CD14-positive monocyte (primary cell): ENCODE measurements at regions not wholly inside any gene's neighbourhood (a gene's known extent, or its start where the extent isn't known, plus 50 kb on each side); places are given as distances from the start of the nearest gene placed in this dataset.

Experiments
- DNase-seq, 3 donors: peaks; one replicate each; pipeline ENCODE4 v3.0.0-alpha.2; 2011 to 2022
- H2AFZ ChIP-seq: 2 replicates; pipeline ENCODE4 v1.6.0; 2012; ENCODE audit warnings: mild to moderate bottlenecking, low read depth, low read length, inconsistent platforms; ENCODE audit not compliant: insufficient read depth, poor library complexity, severe bottlenecking
- H3K27ac ChIP-seq, 2 donors: 1 replicate in 1 of 2; 2 replicates in 1 of 2; pipeline ENCODE4 v1.5.1; 2012 to 2013; ENCODE audit warnings: low read length in 2 of 2, control low read depth in 1 of 2, inconsistent platforms in 1 of 2, low read depth in 1 of 2, mild to moderate bottlenecking in 1 of 2
- H3K27me3 ChIP-seq, 2 donors: one replicate each; pipeline versions ENCODE4 v1.6.0 to v1.6.1; 2011 to 2013; ENCODE audit warnings: low read length in 2 of 2; ENCODE audit not compliant: control insufficient read depth in 2 of 2, insufficient read depth in 2 of 2
- H3K36me3 ChIP-seq, 2 donors: replicated peaks in 1 of 2; 1 replicate in 1 of 2; 2 replicates in 1 of 2; pipeline versions ENCODE4 v1.5.1 to v1.6.1; 2012 to 2013; ENCODE audit warnings: low read length in 2 of 2, control low read depth in 1 of 2, inconsistent platforms in 1 of 2, mild to moderate bottlenecking in 1 of 2; ENCODE audit not compliant: insufficient read depth in 2 of 2, control insufficient read depth in 1 of 2
- H3K4me1 ChIP-seq, 2 donors: 1 replicate in 1 of 2; 2 replicates in 1 of 2; pipeline versions ENCODE4 v1.5.1 to v1.6.1; 2012 to 2013; ENCODE audit warnings: low read length in 2 of 2, control low read depth in 1 of 2, inconsistent platforms in 1 of 2, mild to moderate bottlenecking in 1 of 2, moderate library complexity in 1 of 2; ENCODE audit not compliant: insufficient read depth in 2 of 2, control insufficient read depth in 1 of 2
- H3K4me2 ChIP-seq: replicated peaks from 2 replicates; pipeline ENCODE3; 2012; ENCODE audit warnings: low read length, moderate library complexity, mild to moderate bottlenecking; ENCODE audit not compliant: poor library complexity, severe bottlenecking; ENCODE audit errors: extremely low read depth
- H3K4me3 ChIP-seq, 3 experiments: fragments of 200-600 bp in 1 of 3; sonication (generic) in 1 of 3; replicated peaks in 1 of 3; 1 replicate in 2 of 3; 2 replicates in 1 of 3; pipeline ENCODE4 v1.5.1; 2011 to 2013; ENCODE audit warnings: low read length in 3 of 3, mild to moderate bottlenecking in 3 of 3, control low read depth in 2 of 3, low read depth in 2 of 3, inconsistent platforms in 1 of 3, moderate library complexity in 1 of 3
- H3K79me2 ChIP-seq: 2 replicates; pipeline ENCODE4 v1.6.0; 2012; ENCODE audit warnings: mild to moderate bottlenecking, control low read depth, inconsistent platforms, low read length, moderate library complexity; ENCODE audit not compliant: insufficient read depth
- H3K9ac ChIP-seq: 2 replicates; pipeline ENCODE4 v1.6.0; 2017; ENCODE audit warnings: low read length, mild to moderate bottlenecking; ENCODE audit not compliant: insufficient read depth, poor library complexity, severe bottlenecking
- H3K9me3 ChIP-seq, 2 donors: replicated peaks in 1 of 2; 1 replicate in 1 of 2; 2 replicates in 1 of 2; pipeline versions ENCODE4 v1.5.1 to v1.6.1; 2012 to 2013; ENCODE audit warnings: low read length in 2 of 2, control low read depth in 1 of 2; ENCODE audit not compliant: control insufficient read depth in 1 of 2, insufficient read depth in 1 of 2
- H4K20me1 ChIP-seq: 2 replicates; pipeline ENCODE4 v1.6.0; 2012; ENCODE audit warnings: mild to moderate bottlenecking, low read length, control low read depth, moderate library complexity; ENCODE audit not compliant: insufficient read depth
- H3K27ac Mint-ChIP-seq, 7 donors: one replicate each; pipeline ENCODE4 v1.8.0; 2020; ENCODE audit warnings: mild to moderate bottlenecking in 7 of 7, mixed read lengths in 7 of 7, moderate library complexity in 6 of 7, inconsistent platforms in 2 of 7
- H3K27me3 Mint-ChIP-seq, 3 donors: one replicate each; pipeline ENCODE4 v1.8.0; 2021 to 2022; ENCODE audit warnings: low read depth in 3 of 3, mild to moderate bottlenecking in 3 of 3, mixed read lengths in 3 of 3, moderate library complexity in 3 of 3, inconsistent platforms in 1 of 3
- H3K36me3 Mint-ChIP-seq, 2 donors: one replicate each; pipeline ENCODE4 v1.8.0; 2020; ENCODE audit warnings: mixed read lengths in 2 of 2, inconsistent platforms in 1 of 2, mild to moderate bottlenecking in 1 of 2
- H3K4me1 Mint-ChIP-seq: one replicate; pipeline ENCODE4 v1.8.0; 2020; ENCODE audit warnings: mild to moderate bottlenecking, mixed read lengths
- H3K4me3 Mint-ChIP-seq, 2 donors: one replicate each; pipeline ENCODE4 v1.8.0; 2020; ENCODE audit warnings: mild to moderate bottlenecking in 2 of 2, mixed read lengths in 2 of 2, moderate library complexity in 1 of 2
- H3K9me3 Mint-ChIP-seq, 7 donors: one replicate each; pipeline ENCODE4 v1.8.0; 2020 to 2022; ENCODE audit warnings: mixed read lengths in 7 of 7, mild to moderate bottlenecking in 6 of 7, moderate library complexity in 6 of 7, inconsistent platforms in 2 of 7
- WGBS: methylation state at CpG from one replicate; pipeline ENCODE4 v1.1.5; 2013; ENCODE audit warnings: missing lambda C conversion rate; ENCODE audit not compliant: insufficient coverage; 5-methylcytosine and 5-hydroxymethylcytosine counted together
- intact Hi-C, 2 donors: fragments of 100-400 bp; cut with micrococcal nuclease; formaldehyde crosslinking; loops; one replicate each; pipeline versions ENCODE4 v1.15.0 to v1.15.1; 2023
- TF ChIP-seq, protein P1 (sequence below): fragments of 200-600 bp; IDR thresholded peaks from one replicate; pipeline ENCODE4 v1.8.0; 2022; ENCODE audit warnings: antibody characterized with exemption, mild to moderate bottlenecking

DNA sequence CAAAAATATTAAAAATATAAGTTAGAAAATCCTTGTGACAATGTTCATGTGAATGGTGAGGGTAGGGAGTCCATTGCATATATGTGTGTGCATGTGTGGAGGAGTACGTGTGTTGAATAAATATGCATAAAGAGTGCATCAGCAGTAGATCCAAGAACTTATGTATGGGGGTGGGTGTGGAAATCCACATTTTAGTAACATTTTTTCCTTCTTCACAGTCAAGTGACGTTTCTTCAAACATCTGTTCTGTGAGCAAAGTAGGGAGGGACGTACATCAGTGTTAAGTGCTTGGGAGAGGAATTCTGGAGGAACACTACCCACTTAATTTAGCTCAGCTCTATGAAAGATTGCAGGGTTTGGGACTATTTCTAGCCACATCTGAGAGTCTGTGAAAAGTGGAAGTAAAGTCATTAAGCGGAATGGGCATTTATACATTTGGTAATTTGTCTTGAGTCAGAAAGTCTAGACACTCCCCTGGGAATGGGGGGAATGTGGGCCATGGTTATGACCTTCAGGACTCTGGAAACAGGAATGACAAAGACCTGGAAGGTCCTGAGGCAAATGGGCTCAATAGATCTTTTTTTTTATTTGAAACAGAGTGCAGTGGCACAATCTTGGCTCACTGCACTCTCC is 156.4 kb upstream of the PLXNC1 start:
- DNase-seq = no peak
- Mint-ChIP-seq H3K36me3 (no peaks in the 10 kb centered on the region), H3K4me1 (no peaks in the 10 kb centered on the region), H3K27me3 (no peaks in the 10 kb centered on the region), H3K9me3 (no peaks in the 10 kb centered on the region), H3K4me3 (no peak overlapping the region), H3K27ac (no peak overlapping the region)
- Histone ChIP-seq H3K36me3 (no peaks in the 10 kb centered on the region), H3K4me1 (no peaks in the 10 kb centered on the region), H3K79me2 (no peaks in the 10 kb centered on the region), H3K27me3 (no peaks in the 10 kb centered on the region), H3K4me2 (no peak overlapping the region), H3K9ac (no peak overlapping the region), H3K27ac (no peak overlapping the region), H3K9me3 (no peaks in the 10 kb centered on the region), H2AFZ (no peak overlapping the region), H3K4me3 (no peak overlapping the region), H4K20me1 (no peaks in the 10 kb centered on the region)
- intact Hi-C loops = no loop called here
- TF ChIP-seq, protein P1, sequence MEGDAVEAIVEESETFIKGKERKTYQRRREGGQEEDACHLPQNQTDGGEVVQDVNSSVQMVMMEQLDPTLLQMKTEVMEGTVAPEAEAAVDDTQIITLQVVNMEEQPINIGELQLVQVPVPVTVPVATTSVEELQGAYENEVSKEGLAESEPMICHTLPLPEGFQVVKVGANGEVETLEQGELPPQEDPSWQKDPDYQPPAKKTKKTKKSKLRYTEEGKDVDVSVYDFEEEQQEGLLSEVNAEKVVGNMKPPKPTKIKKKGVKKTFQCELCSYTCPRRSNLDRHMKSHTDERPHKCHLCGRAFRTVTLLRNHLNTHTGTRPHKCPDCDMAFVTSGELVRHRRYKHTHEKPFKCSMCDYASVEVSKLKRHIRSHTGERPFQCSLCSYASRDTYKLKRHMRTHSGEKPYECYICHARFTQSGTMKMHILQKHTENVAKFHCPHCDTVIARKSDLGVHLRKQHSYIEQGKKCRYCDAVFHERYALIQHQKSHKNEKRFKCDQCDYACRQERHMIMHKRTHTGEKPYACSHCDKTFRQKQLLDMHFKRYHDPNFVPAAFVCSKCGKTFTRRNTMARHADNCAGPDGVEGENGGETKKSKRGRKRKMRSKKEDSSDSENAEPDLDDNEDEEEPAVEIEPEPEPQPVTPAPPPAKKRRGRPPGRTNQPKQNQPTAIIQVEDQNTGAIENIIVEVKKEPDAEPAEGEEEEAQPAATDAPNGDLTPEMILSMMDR = no peak
- WGBS = no CpG with 5 or more reads among the region's 4 CpGs

DNA sequence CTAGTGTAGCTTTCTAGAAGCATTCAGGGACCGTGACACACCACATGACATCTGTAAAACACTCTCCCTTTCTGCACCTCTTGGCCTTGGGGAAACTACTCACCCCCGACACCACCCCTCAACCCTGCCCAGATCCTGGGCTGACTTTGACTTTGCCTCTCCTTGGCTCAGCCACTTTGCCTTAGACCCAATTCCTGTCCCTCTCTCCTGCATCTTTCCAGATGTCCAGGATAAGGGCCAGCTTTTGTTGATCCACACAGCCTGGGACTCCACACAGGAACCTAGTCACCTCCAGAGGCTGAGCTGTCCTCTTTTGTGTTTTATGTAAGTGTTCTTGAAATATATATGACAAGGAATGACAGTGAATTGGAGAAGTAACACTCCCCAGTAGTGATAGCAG is 153.7 kb upstream of the PLXNC1 start:
- no peak overlapping the region for H3K4me2 ChIP-seq
- WGBS = 100% methylated on average over 2 of the region's 2 CpGs
- intact Hi-C loops = no loop called here
- no peak for DNase-seq
- Mint-ChIP-seq H3K4me3 (no peak overlapping the region), H3K4me1 (no peaks in the 10 kb centered on the region), H3K9me3 (peaks cover 0 to 17% (median 10%) of the 10 kb centered on the region in 7 donors), H3K36me3 (no peaks in the 10 kb centered on the region), H3K27ac (no peak overlapping the region), H3K27me3 (no peaks in the 10 kb centered on the region)
- no peaks in the 10 kb centered on the region for H3K36me3 ChIP-seq
- no peaks in the 10 kb centered on the region for H4K20me1 ChIP-seq
- H3K79me2 ChIP-seq = no peaks in the 10 kb centered on the region
- no peaks in the 10 kb centered on the region for H3K9me3 ChIP-seq
- H3K27me3 ChIP-seq = no peaks in the 10 kb centered on the region
- no peak overlapping the region for H3K4me3 ChIP-seq
- no peak overlapping the region for H2AFZ ChIP-seq
- H3K9ac ChIP-seq = no peak overlapping the region
- no peak overlapping the region for H3K27ac ChIP-seq
- TF ChIP-seq, protein P1 = no peak
- H3K4me1 ChIP-seq = no peaks in the 10 kb centered on the region
